ENCODE measurements at regions not wholly inside any gene's neighbourhood (a gene's known extent, or its start where the extent isn't known, plus 50 kb on each side); places are given as distances from the start of the nearest gene placed in this dataset.
A peak's percentile ranks its signal among the peaks of the same experiment; 100 is the strongest.
"Not testable (repeated sequence)": the region's sequence is repeated elsewhere in the genome, so short reads cannot be mapped to it uniquely, and the experiment has no call there.

GRCh38 chr10:131839880-131840787 lies 60.7 kb upstream of the PPP2R2D start:
- H3K4me1 ChIP-seq (ENCODE audit: insufficient read depth, low read length); H3K27ac ChIP-seq (ENCODE audit: extremely low read length, insufficient read depth, low read length); H2AFZ ChIP-seq (ENCODE audit: low read length); H4K20me1 ChIP-seq (ENCODE audit: insufficient read depth, low read length); BruUV-seq (replicated peaks); H3K9ac ChIP-seq (ENCODE audit: insufficient read depth, low read depth, low read length); H3K4me3 ChIP-seq (replicated peaks in 1 of 3; ENCODE audit: insufficient read depth in 1 of 3, low read depth in 2 of 3, low read length in 3 of 3); CTCF ChIA-PET (ENCODE audit: low intra/inter-chr PET ratio, low total read pairs); H3K79me2 ChIP-seq (ENCODE audit: insufficient read depth, low read length); H3K4me2 ChIP-seq (ENCODE audit: low read depth, low read length); intact Hi-C loops (cut with micrococcal nuclease; ENCODE audit: unreplicated experiment); H3K9me3 ChIP-seq (ENCODE audit: low read length); FAIRE-seq; H3K36me3 ChIP-seq (replicated peaks in 1 of 2; ENCODE audit: control insufficient read depth in 1 of 2, insufficient read depth in 2 of 2, low read length in 2 of 2); in situ Hi-C loops (cut with HindIII; ENCODE audit: extremely low pct_ligation_motif_present, low pct_unique_long_range_greater_than_20kb); POLR2A ChIA-PET: not testable (repeated sequence)
- ATAC-seq = peak; percentile 29; the same call in 1 of the 3 replicates
- peaks cover 3 to 35% of the 10 kb centered on the region in 2 experiments; a peak in 2 of 5 replicates for H3K27me3 ChIP-seq (ENCODE audit: control insufficient read depth in 1 of 2, insufficient read depth in 2 of 2, low read length in 2 of 2)
- 24% methylated on average over 11 of the region's 15 CpGs for WGBS (ENCODE audit: low lambda C conversion rate)
- TF ChIP-seq RAD21 (CRISPR knock-in tag; IDR thresholded peaks at IDR 0.05) = peak; percentile 36; the same call in 1 of the 2 replicates
- peak; percentile 85 for TF ChIP-seq STAG1 (CRISPR knock-in tag; IDR thresholded peaks at IDR 0.05)
- TF ChIP-seq, protein P1, sequence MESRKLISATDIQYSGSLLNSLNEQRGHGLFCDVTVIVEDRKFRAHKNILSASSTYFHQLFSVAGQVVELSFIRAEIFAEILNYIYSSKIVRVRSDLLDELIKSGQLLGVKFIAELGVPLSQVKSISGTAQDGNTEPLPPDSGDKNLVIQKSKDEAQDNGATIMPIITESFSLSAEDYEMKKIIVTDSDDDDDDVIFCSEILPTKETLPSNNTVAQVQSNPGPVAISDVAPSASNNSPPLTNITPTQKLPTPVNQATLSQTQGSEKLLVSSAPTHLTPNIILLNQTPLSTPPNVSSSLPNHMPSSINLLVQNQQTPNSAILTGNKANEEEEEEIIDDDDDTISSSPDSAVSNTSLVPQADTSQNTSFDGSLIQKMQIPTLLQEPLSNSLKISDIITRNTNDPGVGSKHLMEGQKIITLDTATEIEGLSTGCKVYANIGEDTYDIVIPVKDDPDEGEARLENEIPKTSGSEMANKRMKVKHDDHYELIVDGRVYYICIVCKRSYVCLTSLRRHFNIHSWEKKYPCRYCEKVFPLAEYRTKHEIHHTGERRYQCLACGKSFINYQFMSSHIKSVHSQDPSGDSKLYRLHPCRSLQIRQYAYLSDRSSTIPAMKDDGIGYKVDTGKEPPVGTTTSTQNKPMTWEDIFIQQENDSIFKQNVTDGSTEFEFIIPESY (CRISPR knock-in tag; IDR thresholded peaks at IDR 0.05) = peak; percentile 66; the same call in 1 of the 2 replicates
- peak; percentile 67; the same call in 1 of the 2 replicates for TF ChIP-seq KDM2A (CRISPR knock-in tag; IDR thresholded peaks at IDR 0.05; ENCODE audit: borderline replicate concordance, low read depth)
- TF ChIP-seq SMC3 (IDR thresholded peaks at IDR 0.05; ENCODE audit: low read length) = peak; percentile 39
- peak; percentile 82 for TF ChIP-seq CTCF (CRISPR knock-in tag; IDR thresholded peaks at IDR 0.05)
- peak; percentile 50 for TF ChIP-seq TEAD3 (CRISPR knock-in tag; optimal IDR thresholded peaks at IDR 0.05; ENCODE audit: borderline replicate concordance)
- peak; percentile 8 for DNase-seq (ENCODE audit: low spot score)
